K562 (cell line): ENCODE measurements at regions not wholly inside any gene's neighbourhood (a gene's known extent, or its start where the extent isn't known, plus 50 kb on each side); places are given as distances from the start of the nearest gene placed in this dataset.

Source experiments
- BHLHE40 ChIP-seq: IDR thresholded peaks from 2 replicates; pipeline ENCODE4 v1.6.1; 2011; ENCODE audit warnings: low read length, improper control_type of control experiment
- CREM ChIP-seq: IDR thresholded peaks from 2 replicates; pipeline ENCODE4 v1.6.1; 2014; ENCODE audit warnings: antibody characterized with exemption, low read depth
- NCOA1 ChIP-seq: fragments of 450-650 bp; IDR thresholded peaks from 2 replicates; pipeline ENCODE4 v1.6.1; 2016; ENCODE audit warnings: low read depth
- SP2 ChIP-seq: IDR thresholded peaks from 2 replicates; pipeline ENCODE4 v1.6.1; 2011; ENCODE audit warnings: mild to moderate bottlenecking, low read depth, low read length, moderate library complexity; ENCODE audit not compliant: poor library complexity, severe bottlenecking; ENCODE audit errors: extremely low read depth
- THRAP3 ChIP-seq: fragments of 450-650 bp; IDR thresholded peaks from 2 replicates; pipeline ENCODE4 v1.6.1; 2016; ENCODE audit warnings: mild to moderate bottlenecking, inconsistent platforms, borderline replicate concordance
- WHSC1 ChIP-seq: IDR thresholded peaks from one replicate; pipeline ENCODE4 v1.6.1; 2012; ENCODE audit warnings: low read length, control low read depth, inconsistent platforms
- ZNF274 ChIP-seq: IDR thresholded peaks from 2 replicates; pipeline ENCODE4 v1.6.1; 2011; ENCODE audit warnings: low read depth, mild to moderate bottlenecking, low read length, moderate library complexity, borderline replicate concordance
- ZNF3 ChIP-seq: fragments of 250-450 bp; sonication (Bioruptor Pico); IDR thresholded peaks from 2 replicates; pipeline ENCODE4 v1.5.0; 2021; ENCODE audit warnings: mild to moderate bottlenecking, moderate library complexity

DNA sequence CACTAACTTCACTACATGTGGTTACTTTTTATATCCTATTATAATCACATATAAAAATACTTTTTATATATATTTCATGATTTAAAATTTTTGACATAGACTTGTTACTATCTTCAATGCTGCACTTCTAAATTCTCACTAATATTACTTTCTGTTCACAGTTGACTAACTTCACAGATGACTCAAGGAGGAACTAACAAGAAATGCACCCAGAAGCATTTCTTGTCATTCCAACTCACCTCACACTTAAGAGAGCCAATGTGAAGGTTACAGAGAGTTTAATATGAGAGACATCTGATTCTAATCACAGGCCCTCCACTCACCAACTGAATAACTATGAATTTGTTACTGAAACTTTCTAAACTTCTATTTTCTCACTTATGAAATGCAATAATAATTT is 399.8 kb upstream of the SLC8A1 start:
- TF ChIP-seq ZNF274, result no peak
- no peak for TF ChIP-seq BHLHE40
- TF ChIP-seq WHSC1, result no peak
- TF ChIP-seq THRAP3, result no peak
- no peak for TF ChIP-seq SP2
- TF ChIP-seq CREM, result no peak
- TF ChIP-seq NCOA1, result no peak
- TF ChIP-seq ZNF3 (CRISPR knock-in tag), result no peak
